Stimulated activated naive CD8-positive, alpha-beta T cell treated with anti-CD3 and anti-CD28 coated beads, Interleukin-15, Interleukin-2, amounts not matched to agents 100 U/mL and 50 U/mL, for 24 hours (primary cell): ENCODE measurements at regions not wholly inside any gene's neighbourhood (a gene's known extent, or its start where the extent isn't known, plus 50 kb on each side); places are given as distances from the start of the nearest gene placed in this dataset.

ENCODE experiments used
- ATAC-seq: fragments of 150-1000 bp; cut with Tn5 transposase; one replicate; pipeline ENCODE4 v1.10.0; 2021
- DNase-seq: peaks from one replicate; pipeline ENCODE4 v3.0.0; 2021

DNA sequence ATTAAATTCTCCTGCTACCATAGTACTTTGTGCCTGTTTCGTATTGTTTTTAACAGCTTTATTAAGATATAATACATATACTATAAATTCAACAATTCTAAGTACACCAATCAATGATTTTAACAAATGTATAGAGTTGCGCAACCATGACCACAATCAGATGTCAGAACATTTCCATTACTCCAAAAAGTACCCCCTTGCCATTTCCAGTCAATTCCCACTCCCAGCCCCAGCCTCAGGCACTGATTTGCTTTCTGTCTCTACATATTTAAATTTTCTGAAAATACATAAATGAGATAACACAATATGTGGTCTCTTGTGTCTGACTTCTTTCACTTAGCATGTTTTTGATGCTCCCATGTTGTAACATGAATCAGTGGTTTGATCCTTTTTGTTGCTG lies 193.9 kb downstream of the FIGN start:
- no peak for DNase-seq
- ATAC-seq, result no peak

DNA sequence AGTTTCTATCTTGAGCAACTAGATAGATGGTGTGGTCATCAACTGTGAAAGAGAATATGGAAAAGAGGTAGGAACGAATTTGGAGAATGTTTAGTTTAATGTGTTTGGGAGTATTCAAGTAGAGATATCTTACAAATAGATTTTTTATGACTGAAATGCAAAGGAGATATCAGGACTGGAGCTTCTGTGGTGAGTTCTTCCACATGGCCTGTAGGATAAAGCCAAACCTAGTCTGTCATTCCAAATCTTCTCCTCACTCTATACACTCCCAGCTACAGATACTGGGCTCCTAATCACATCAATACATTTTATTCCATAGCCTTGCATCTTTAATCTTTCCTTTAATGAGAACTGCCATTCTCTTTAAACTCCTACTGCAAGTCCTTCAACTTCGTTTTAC lies 194.3 kb downstream of the FIGN start:
- no peak for ATAC-seq
- DNase-seq, result no peak

DNA sequence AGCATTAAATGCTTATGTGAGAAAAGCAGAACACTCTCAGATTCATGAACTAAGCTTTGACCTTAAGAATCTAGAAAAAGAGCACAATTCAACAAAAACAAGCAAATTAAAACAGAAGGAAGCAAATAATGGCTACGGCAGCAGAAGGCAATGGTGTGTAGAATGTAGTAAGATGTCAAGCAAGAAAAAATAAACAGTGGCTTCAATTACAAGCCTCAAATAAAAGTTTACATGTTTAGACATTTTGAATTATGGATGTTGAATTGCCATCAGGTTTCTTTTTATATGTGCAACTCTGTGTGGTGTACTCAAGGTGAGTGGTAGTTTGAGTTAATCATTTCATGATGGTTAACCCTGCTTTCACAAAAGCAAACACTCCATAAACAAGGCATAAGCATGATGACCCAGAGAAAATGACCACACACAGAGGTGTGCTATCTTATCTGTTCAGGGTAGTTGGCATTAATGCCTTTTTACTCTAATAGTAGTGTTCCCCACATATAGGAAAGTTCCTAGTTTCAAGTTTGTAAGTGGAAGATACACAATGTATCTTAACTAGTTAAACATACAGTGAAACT lies 207.1 kb downstream of the FIGN start:
- DNase-seq (no peak), ATAC-seq (no peak)

DNA sequence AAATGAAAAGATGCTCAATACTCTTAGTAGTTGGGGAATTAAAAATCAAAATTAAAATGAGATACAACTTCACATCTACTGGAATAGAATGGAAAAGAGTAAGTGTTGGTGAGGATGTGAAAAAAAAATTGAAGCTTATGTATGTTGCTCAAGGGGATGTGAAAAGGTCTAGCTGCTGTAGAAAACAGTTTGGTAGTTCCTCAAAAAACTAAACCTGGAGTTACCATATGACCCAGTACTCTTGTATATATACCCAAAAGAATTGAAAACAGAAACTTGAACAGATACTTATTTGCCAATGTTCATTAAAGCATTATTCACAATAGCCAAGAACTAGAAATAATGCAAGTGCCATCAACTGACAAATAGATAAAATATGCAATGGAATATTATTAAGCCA lies 208.4 kb downstream of the FIGN start:
- ATAC-seq (no peak), DNase-seq (no peak)

DNA sequence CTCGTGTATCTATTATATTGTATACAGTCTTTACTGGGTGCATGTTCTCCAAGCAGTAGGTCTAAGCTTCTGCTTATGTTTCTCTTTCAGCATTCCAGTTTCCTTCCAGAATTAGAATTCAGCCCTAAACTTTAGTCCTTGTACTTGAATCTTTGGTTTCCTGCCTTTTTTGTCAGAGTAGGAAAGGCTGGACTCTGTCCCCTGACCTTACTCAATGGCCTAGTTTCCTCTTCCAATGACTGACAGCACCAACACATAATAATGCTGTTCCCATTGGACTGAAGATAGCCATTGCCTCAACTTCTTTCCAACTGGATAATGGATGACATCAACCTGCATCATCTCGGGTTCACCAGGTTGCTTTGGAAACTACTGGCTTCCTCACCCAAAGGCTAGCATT lies 217.0 kb downstream of the FIGN start:
- no peak for DNase-seq
- ATAC-seq, result no peak

DNA sequence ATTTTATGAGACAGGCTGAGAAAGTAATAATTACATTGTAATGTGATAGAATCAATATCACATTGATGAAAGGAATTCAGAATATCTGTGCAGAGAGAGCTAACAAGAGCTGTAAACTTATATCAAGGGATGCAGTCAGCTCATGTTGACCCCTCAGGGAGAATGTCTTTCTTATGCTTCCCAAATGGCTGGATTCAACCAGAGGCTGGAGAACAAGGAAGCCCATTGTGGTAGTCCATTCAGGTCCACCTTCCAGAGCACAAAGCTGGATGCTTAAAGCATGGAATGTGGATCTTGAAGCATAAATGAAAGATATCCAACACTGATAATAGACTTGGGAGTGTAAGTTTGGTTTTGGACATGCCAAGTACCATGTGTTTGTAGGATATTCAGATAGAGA lies 220.0 kb downstream of the FIGN start:
- DNase-seq (no peak), ATAC-seq (no peak)

DNA sequence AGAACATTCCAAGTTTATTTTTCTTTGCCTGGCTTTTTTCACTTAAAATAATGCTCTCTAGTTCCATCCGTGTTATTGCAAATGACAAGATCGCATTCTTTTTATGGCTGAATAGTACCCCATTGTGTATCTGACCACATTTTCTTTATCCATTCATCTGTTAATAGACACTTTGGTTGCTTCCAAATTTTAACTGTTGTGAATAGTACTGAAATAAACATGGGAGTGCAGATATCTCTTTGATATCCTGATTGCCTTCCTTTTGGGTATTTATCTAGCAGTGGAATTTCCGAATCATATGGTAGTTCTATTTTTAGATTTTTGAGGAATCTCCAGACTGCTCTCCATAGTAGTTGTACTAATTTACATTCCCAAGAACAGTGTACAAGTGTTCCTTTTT lies 230.5 kb downstream of the FIGN start:
- DNase-seq (no peak), ATAC-seq (no peak)

DNA sequence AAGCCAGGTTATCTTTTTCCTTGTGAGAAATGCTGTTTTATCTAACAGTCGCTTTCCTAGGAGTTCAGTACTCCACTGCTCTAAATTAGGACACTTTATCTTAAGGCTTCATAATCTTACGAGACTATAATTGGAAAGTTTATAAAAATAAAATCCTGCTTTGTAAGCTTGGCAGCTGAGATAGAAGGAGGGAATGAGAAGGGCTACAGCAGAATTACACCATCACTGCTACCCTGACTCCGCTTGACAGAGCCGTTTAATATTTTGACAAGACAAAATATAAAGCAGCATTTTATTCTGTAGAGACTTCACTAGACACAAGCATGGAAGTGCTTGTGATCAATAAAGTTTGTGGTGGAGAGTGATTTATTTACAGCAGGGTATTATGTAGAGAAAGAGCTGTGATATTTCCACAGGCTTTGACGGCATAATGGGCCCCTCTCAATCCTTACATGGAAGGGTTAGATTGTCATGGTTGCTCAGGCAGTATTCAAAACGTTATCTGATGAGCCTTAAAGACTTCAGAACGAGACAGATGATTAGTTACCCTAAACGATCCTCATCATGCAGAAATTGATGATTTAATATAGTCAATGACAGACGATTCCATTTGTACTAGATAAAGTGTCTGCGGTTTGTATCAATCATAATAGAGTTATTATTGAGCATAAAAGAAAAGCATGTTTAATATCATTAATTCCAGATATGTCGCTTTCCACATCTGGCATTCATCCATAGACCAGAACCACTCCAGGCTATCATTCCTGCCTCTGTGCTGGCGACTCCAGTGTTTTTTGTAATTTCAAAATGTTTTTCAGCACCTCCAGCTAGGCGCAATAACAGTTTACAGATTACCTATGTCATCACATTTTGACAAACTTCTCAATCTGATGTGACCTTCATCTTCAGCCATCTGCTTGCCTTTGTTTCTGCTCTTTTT lies 242.2 kb downstream of the FIGN start:
- DNase-seq (no peak), ATAC-seq (no peak)

DNA sequence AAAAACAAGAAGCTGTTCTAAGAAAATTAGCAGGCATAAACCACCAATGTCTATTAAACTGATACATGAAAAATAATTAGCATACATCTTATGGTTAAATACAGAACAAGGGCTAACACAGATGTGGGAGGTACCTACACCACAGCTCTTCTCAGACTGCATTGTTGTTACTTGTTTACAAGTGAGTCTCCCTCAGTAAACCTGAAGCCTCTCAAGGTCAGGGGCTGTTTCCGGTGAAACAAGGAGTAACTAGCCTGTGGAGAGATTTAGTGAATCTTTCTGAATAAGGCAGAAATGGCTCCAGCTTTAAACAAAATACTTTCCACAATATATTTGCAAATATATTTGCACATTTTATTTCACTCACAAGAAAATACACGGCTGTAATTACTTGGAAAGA lies 244.0 kb downstream of the FIGN start:
- DNase-seq (no peak), ATAC-seq (no peak)

DNA sequence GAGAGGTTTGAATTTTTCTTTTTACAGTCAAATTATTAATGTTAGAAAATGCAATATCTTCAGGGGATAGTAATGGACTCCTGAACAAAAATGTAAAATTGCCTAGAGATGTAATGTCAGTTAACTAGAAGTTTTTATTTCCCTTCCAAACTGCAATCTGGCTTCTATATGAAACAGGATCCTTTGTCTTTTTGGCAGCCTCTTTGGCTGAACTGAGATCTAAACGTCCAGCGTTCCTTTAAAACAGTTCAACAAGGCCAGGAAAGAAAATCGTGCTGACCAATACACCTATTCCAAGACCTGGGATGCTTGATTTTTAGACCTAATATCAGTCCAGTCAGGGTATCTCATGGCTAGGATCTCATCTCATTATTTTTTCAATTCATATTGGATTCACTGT lies 245.5 kb downstream of the FIGN start:
- DNase-seq, result no peak
- ATAC-seq, result no peak

DNA sequence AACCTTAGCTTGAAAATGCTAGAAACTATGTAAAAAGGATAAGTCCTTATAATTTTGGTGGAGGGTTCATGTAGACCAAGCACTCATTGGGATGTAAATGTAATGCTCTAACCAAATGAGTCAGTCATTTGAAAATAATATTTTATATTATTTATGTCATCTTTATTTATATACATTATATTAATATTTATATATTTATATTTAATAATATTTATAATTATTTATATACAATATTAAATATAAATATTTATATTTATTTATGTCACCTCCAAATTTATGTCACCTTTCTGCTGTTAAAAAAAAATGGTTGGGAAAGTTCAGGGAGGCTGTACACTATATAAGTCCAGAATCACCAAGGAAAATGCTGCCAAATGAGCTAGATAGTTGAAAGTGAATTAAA lies 254.3 kb downstream of the FIGN start:
- no peak for DNase-seq
- no peak for ATAC-seq

DNA sequence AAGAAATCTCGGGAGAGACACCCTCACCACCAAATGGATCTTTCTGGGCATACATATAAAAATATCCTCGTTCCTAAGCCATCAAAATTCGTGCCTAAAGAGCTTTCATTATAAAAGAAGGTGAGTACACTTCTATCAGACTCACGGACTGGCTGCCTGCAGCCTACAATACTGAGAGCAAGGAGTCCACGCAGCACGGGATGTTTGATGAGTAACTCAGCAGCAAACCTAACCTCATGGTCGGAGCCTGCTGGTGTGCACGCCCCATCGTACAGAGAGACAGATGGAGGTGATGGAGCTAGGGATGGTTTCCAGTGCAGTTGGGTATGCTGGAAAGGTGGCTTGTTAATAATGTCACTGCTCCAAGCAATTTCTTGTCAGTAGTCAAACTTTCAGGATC lies 256.2 kb downstream of the FIGN start:
- ATAC-seq, result no peak
- DNase-seq, result no peak

DNA sequence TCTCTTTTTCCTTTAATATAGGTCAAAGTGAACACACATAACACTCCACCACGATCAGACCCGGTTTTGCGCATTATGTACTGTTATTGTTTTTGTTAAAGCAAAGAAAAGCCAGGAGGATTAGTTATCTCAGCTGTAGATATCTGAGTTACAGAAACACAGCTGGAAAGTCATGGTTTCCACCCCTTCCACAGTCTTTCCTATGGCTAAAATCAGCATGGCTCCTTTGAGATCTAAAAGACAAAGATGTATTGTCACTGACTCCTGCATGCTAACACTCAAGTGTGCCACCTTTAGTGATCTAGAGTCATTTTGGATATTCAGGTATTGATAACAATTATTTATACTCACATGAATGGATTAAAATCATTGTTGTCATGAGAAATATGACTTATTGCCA lies 260.0 kb downstream of the FIGN start:
- no peak for DNase-seq
- no peak for ATAC-seq

DNA sequence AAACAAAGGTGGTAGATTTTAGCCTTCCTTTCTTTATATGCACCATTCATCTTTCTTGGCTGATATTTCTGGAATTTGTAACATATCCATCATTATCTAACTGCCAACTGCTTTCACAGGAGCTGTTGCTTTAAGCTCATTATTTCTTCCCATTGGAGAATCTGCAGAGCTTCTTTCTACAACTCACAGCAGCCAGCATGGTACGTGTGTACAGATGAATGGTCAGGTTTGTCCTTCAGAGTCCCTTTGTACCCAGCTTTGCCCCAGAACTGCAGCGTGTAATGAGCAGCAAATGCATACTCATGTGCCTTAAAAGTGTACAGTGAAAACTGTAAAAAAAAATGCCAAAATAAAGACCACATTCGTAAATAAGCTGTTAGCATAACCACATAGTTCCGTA lies 260.9 kb downstream of the FIGN start:
- DNase-seq (no peak), ATAC-seq (no peak)

DNA sequence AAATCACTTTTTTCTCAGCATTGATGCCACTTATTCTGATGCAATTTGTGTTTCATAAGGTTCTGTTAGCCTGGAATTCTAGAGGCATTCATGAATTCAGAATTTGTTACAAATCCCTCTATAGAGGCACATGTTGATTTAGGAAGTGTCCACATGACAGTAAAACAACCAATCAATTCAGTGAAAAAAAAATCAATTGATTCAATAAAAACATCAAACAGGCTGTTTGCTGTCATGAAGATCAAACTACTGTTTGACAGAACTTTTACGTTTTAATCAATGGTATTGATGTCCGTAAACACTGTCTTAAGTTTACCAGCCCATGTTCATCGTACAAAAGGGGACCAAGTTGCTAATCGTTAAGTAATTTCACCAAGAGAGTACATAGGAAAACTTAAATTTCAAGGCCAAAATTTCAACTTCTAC lies 261.5 kb downstream of the FIGN start:
- ATAC-seq (no peak), DNase-seq (no peak)

DNA sequence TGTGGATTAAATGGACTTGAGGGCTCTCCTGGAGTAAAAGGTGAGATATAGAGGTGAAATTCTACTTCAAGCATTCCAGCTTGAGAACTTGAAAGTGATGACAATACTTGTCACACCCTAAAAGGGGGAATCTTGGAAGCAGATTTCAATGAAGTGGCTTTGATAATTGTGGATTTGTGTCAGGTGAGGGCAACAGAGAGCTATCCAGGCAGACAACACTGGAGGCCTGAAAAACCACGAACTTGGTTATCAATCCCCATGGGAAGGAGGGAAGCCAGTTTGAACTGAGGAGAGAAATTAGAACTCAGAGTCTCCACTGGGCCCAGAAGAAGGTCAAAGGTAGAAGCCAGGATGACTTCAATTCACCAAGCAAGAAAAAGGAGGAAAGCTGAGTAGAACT lies 263.9 kb downstream of the FIGN start:
- DNase-seq, result no peak
- ATAC-seq, result no peak

DNA sequence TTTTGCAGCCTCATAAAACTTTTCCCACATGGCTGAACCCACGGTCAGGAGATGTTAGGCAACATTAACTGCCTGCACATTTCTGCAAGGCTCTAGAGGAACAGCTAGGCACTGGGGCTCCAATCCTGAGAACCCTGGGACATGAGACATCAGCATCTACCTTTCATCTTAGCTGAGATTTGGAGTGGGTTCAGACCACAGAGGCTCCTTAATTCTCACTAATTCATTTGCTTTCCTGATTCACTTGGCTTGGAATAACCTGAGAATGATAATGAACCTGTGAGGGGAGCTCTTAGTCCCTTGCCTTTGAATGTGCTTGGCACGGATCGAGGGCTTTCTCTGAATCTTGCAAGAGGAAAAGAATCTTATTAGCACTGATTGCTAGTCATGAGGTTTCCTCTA lies 266.2 kb downstream of the FIGN start:
- ATAC-seq, result no peak
- no peak for DNase-seq

DNA sequence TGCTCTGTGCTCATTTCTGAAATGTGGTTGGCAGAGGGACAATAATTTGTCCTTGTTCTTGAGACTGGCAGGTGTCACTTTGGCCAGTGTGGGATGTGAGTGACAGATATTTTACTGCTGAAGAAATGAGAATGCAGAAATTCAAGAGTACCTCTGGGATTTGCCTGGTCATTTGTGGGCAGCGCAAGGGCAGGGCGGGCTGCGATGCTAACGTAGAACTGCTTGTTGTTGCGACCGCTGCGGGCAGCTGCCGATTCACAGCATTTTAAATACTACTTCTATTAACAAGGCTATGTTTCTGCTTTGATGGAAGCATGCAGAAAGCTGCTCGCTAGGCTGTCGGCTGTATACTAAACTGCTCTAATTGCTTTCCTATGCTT lies 268.6 kb downstream of the FIGN start:
- no peak for DNase-seq

DNA sequence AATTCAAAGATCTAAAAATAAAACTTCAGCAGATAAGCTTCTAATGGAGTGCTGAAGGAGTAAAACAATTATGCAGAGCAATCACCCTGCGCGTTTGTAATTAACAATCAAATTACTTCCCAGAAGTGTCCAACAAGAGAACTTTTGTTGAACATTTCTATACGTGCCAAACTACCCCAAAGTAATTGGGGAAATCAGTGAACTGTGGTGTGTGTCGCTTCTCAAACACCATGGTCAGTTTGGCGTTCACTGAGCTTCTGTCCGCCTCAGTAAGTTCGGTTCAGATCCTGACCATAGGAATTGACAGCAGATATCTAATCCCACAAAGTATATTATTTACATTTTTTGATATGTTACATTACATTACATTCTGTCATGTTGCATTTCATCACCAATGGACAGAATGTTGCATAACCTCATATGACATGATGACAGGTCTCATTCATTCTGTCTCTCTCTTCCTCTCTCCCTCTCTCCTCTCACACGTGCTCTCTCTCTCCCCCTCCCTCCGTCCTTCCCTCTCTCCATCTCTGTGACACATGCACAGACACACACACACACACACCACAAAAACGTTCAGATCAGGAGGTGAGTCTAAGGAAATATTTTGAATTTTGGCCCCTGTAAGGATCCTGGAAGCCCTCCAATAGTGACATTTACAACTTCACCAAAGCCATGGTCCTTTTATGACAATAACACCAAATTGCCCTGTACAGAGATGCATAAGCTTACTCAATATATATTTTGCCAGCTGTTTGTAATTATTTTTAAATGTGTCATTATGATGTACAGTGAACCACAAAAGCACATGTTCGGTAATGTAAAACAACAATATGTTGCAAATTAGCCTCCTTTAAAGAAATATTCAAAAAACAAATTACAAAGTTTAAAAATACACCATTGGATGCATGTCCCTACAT lies 269.2 kb downstream of the FIGN start:
- ATAC-seq (no peak), DNase-seq (no peak)

More for the DNA sequence above, 268.6 kb downstream of the FIGN start:
- no peak for ATAC-seq

DNA sequence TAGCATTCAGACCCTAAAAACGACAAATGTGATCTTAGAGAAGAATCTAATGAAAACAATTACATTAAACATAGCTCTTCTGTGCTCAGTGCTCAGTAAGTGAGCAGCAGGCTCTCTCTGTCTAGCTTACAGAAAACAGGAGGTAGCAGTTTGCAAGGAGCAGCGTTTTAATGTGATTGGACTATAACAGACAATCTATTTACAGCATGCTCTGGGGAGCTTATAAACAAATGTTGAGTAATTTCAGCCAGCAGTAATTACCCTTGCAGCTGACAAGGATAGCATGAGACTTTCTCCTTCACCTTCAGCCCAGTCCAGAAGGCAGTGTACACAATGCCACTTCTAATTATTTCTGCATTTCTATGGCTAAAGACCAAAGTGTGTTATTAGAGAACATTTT lies 270.4 kb downstream of the FIGN start:
- no peak for ATAC-seq
- DNase-seq, result no peak

DNA sequence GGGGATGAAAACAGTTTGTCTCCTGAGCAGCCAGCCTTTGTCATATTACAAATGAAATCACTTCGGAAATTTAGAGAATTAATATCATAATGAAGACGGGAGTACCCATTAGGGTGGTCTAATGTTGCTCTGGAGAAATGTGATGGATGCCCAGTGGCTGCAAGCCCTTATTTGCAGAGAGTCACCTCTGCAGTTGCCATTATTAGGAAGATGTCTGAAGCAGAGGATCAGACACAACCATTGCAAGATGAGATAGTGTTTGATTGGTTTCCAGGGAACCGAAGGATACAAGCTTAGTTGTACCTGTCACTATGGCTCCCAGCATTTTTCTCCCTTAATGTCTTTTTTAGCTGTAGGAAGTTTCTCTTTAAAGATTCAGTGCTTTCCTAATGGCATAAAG lies 272.4 kb downstream of the FIGN start:
- no peak for ATAC-seq
- no peak for DNase-seq

DNA sequence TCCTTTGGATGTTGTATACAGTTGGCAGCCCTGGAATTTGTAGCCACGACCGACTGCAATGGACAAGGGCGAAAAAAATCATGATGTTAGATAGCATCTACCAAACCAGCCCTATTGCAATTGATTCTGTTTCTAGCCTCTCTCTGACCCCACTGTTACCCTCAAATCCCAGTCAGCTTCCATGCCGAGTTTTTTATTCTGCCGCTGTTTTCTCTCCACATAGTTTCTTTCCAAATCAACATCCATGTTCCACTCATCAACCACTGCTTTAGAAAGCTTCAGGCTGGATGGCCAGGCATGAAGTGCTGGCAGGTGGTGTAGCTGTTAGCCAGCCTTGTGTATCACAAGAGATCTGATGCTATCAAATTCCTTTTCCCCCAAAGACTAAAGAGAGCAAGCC lies 272.8 kb downstream of the FIGN start:
- DNase-seq (no peak), ATAC-seq (no peak)

DNA sequence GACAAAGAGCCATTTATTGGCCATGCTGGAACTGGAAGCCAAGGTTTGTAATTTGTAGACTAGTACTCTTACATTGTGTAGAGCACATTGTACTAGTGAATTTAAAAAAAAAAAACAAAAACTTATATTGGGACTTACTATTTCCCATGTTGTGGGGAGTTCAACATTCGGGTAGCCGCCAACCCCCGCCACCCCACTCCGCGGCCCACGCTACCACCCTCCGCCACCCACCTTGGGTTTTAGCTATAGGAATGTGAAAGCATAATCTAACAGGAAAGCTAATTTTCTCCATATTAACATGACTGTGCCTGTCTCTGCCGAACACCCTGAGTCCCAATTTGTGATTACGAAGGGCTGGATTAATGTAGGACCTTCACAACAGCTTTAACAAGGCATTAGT lies 275.8 kb downstream of the FIGN start:
- no peak for ATAC-seq

More for the DNA sequence above, 275.8 kb downstream of the FIGN start:
- no peak for DNase-seq
